ENCODE measurements at regions not wholly inside any gene's neighbourhood (a gene's known extent, or its start where the extent isn't known, plus 50 kb on each side); places are given as distances from the start of the nearest gene placed in this dataset.

DNA sequence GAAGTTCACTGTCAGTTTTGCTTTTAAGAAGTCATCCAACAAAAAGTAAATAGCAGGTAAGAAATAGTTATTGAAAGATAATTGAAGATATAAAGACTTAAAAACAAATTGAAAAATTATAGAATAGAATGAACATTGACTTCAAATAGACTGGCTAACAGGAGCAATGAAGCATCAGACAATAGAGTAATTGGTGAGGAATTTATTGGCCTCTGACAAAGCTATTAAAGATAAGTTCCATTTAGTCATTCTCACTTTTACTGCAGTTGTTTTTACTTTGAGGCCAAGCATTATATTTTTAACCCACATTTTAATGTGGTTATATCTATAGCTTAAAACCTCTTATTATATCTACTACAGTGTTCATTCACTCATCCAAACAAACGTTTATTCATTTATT, 228.8 kb upstream of the ADGRL2 start:
- no peak for DNase-seq (ENCODE audit: low spot score)
- Histone ChIP-seq H3K9me3 (ENCODE audit: control insufficient read depth in 4 of 4, low read length in 3 of 4) (no peaks in the 10 kb centered on the region), H3K4me3 (ENCODE audit: low read depth in 1 of 3, low read length in 3 of 3) (no peak overlapping the region), H3K27ac (ENCODE audit: low read depth in 1 of 2, low read length in 2 of 2) (no peak overlapping the region), H3K27me3 (ENCODE audit: control insufficient read depth in 4 of 4, insufficient read depth in 4 of 4, low read length in 3 of 4) (no peaks in the 10 kb centered on the region), H3K9ac (ENCODE audit: low read depth in 1 of 2, low read length in 2 of 2) (no peak overlapping the region), H3K36me3 (ENCODE audit: control insufficient read depth in 4 of 4, insufficient read depth in 3 of 4, low read depth in 1 of 4, low read length in 3 of 4) (no peaks in the 10 kb centered on the region), H3K4me1 (ENCODE audit: control insufficient read depth in 4 of 4, insufficient read depth in 4 of 4, low read length in 3 of 4) (peaks cover 0 to 4% (median 2%) of the 10 kb centered on the region in 4 donors)
- 67% methylated on average over 1 of the region's 1 CpG for WGBS
- TF ChIP-seq, protein P1, sequence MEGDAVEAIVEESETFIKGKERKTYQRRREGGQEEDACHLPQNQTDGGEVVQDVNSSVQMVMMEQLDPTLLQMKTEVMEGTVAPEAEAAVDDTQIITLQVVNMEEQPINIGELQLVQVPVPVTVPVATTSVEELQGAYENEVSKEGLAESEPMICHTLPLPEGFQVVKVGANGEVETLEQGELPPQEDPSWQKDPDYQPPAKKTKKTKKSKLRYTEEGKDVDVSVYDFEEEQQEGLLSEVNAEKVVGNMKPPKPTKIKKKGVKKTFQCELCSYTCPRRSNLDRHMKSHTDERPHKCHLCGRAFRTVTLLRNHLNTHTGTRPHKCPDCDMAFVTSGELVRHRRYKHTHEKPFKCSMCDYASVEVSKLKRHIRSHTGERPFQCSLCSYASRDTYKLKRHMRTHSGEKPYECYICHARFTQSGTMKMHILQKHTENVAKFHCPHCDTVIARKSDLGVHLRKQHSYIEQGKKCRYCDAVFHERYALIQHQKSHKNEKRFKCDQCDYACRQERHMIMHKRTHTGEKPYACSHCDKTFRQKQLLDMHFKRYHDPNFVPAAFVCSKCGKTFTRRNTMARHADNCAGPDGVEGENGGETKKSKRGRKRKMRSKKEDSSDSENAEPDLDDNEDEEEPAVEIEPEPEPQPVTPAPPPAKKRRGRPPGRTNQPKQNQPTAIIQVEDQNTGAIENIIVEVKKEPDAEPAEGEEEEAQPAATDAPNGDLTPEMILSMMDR (IDR thresholded peaks at IDR 0.05; ENCODE audit: low read depth, low read length, missing input control): no peak
- TF ChIP-seq EGR1 (IDR thresholded peaks at IDR 0.05; ENCODE audit: low read depth in 2 of 2) (no peak), FOXA2 (IDR thresholded peaks at IDR 0.05) (no peak), RAD21 (IDR thresholded peaks at IDR 0.05) (no peak), TAF1 (conservative IDR thresholded peaks at IDR 0.05) (no peak)
- TF ChIP-seq, protein P2, sequence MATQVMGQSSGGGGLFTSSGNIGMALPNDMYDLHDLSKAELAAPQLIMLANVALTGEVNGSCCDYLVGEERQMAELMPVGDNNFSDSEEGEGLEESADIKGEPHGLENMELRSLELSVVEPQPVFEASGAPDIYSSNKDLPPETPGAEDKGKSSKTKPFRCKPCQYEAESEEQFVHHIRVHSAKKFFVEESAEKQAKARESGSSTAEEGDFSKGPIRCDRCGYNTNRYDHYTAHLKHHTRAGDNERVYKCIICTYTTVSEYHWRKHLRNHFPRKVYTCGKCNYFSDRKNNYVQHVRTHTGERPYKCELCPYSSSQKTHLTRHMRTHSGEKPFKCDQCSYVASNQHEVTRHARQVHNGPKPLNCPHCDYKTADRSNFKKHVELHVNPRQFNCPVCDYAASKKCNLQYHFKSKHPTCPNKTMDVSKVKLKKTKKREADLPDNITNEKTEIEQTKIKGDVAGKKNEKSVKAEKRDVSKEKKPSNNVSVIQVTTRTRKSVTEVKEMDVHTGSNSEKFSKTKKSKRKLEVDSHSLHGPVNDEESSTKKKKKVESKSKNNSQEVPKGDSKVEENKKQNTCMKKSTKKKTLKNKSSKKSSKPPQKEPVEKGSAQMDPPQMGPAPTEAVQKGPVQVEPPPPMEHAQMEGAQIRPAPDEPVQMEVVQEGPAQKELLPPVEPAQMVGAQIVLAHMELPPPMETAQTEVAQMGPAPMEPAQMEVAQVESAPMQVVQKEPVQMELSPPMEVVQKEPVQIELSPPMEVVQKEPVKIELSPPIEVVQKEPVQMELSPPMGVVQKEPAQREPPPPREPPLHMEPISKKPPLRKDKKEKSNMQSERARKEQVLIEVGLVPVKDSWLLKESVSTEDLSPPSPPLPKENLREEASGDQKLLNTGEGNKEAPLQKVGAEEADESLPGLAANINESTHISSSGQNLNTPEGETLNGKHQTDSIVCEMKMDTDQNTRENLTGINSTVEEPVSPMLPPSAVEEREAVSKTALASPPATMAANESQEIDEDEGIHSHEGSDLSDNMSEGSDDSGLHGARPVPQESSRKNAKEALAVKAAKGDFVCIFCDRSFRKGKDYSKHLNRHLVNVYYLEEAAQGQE (IDR thresholded peaks at IDR 0.05): no peak

DNA sequence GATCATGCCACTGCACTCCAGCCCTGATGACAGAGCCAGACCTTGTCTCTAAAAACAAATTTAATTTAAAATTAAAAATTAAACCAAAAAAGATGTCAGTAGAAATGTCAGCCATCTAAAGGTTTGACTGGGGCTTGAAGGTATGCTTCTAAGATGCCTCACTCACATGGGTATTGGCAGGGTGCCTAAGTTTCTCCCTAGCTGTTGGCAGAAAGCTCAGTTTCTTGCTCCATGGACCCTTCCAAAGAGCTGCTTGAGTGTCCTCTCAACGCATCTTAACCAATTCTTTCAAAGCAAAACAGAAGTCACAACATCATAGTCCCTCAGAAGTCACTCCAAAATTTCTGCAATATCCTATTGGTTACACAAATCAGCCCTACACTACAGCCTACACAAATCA, 231.0 kb upstream of the ADGRL2 start:
- TF ChIP-seq SP1 (IDR thresholded peaks at IDR 0.05) (no peak), FOXA1 (IDR thresholded peaks at IDR 0.05) (no peak), HNF4G (IDR thresholded peaks at IDR 0.05) (no peak), FOXA2 (IDR thresholded peaks at IDR 0.05) (no peak), RAD21 (IDR thresholded peaks at IDR 0.05) (no peak), RXRA (IDR thresholded peaks at IDR 0.05) (no peak), NR2F2 (IDR thresholded peaks at IDR 0.05) (no peak), HNF4A (conservative IDR thresholded peaks at IDR 0.05) (no peak), JUND (IDR thresholded peaks at IDR 0.05) (no peak), YY1 (IDR thresholded peaks at IDR 0.05) (no peak), GABPA (IDR thresholded peaks at IDR 0.05 in 1 of 2, conservative IDR thresholded peaks at IDR 0.05 in 1 of 2) (no peak)
- TF ChIP-seq, protein P3, sequence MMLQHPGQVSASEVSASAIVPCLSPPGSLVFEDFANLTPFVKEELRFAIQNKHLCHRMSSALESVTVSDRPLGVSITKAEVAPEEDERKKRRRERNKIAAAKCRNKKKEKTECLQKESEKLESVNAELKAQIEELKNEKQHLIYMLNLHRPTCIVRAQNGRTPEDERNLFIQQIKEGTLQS (IDR thresholded peaks at IDR 0.05): no peak
- TF ChIP-seq, protein P4, sequence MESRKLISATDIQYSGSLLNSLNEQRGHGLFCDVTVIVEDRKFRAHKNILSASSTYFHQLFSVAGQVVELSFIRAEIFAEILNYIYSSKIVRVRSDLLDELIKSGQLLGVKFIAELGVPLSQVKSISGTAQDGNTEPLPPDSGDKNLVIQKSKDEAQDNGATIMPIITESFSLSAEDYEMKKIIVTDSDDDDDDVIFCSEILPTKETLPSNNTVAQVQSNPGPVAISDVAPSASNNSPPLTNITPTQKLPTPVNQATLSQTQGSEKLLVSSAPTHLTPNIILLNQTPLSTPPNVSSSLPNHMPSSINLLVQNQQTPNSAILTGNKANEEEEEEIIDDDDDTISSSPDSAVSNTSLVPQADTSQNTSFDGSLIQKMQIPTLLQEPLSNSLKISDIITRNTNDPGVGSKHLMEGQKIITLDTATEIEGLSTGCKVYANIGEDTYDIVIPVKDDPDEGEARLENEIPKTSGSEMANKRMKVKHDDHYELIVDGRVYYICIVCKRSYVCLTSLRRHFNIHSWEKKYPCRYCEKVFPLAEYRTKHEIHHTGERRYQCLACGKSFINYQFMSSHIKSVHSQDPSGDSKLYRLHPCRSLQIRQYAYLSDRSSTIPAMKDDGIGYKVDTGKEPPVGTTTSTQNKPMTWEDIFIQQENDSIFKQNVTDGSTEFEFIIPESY (IDR thresholded peaks at IDR 0.05): no peak
- 93% methylated on average over 1 of the region's 1 CpG for WGBS
- no peak overlapping the region for H3K27ac ChIP-seq (ENCODE audit: low read depth in 1 of 2, low read length in 2 of 2)
- no peak overlapping the region for H3K9ac ChIP-seq (ENCODE audit: low read depth in 1 of 2, low read length in 2 of 2)
- H3K4me1 ChIP-seq (ENCODE audit: control insufficient read depth in 4 of 4, insufficient read depth in 4 of 4, low read length in 3 of 4): peaks cover 0 to 4% (median 0%) of the 10 kb centered on the region in 4 donors
- no peak for DNase-seq (ENCODE audit: low spot score)
- H3K36me3 ChIP-seq (ENCODE audit: control insufficient read depth in 4 of 4, insufficient read depth in 3 of 4, low read depth in 1 of 4, low read length in 3 of 4): no peaks in the 10 kb centered on the region
- H3K27me3 ChIP-seq (ENCODE audit: control insufficient read depth in 4 of 4, insufficient read depth in 4 of 4, low read length in 3 of 4): no peaks in the 10 kb centered on the region
- no peak overlapping the region for H3K4me3 ChIP-seq (ENCODE audit: low read depth in 1 of 3, low read length in 3 of 3)
- H3K9me3 ChIP-seq (ENCODE audit: control insufficient read depth in 4 of 4, low read length in 3 of 4): no peaks in the 10 kb centered on the region

All from liver (tissue), 8 donors.